B cell (primary cell): ENCODE measurements at regions not wholly inside any gene's neighbourhood (a gene's known extent, or its start where the extent isn't known, plus 50 kb on each side); places are given as distances from the start of the nearest gene placed in this dataset.

Experiments
- CTCF ChIP-seq: fragments of 200-600 bp; IDR thresholded peaks from one replicate; pipeline ENCODE4 v1.8.0; 2022; ENCODE audit warnings: antibody characterized with exemption, mild to moderate bottlenecking
- EZH2 ChIP-seq: IDR thresholded peaks from 2 replicates; pipeline ENCODE4 v1.6.1; 2012; ENCODE audit warnings: borderline replicate concordance, low read depth, mild to moderate bottlenecking, moderate library complexity, low read length; ENCODE audit not compliant: insufficient read depth, poor library complexity, severe bottlenecking

GRCh38 chr3:1600206-1600605 lies 498.5 kb upstream of the CNTN4 start:
- no peak for TF ChIP-seq CTCF
- no peak for TF ChIP-seq EZH2
